OCI-LY3 (cell line): ENCODE measurements at regions not wholly inside any gene's neighbourhood (a gene's known extent, or its start where the extent isn't known, plus 50 kb on each side); places are given as distances from the start of the nearest gene placed in this dataset.

Experiments
- H2AFZ ChIP-seq: fragments of 200-600, 300-600 bp; shearing (Covaris generic); 2 replicates; pipeline ENCODE4 v1.6.0; 2014; ENCODE audit warnings: antibody characterized with exemption, low read depth, low read length
- H3K27ac ChIP-seq: fragments of 200-600, 300-600 bp; sonication (generic); 2 replicates; pipeline ENCODE4 v1.5.1; 2014; ENCODE audit warnings: mild to moderate bottlenecking, low read length, moderate library complexity, mixed read lengths
- H3K27me3 ChIP-seq: fragments of 200-600, 300-600 bp; sonication (generic); 2 replicates; pipeline ENCODE4 v1.6.1; 2014; ENCODE audit warnings: low read depth, low read length, mixed read lengths
- H3K36me3 ChIP-seq: fragments of 200-600, 300-600 bp; sonication (generic); replicated peaks from 2 replicates; pipeline ENCODE3; 2014; ENCODE audit warnings: low read depth, low read length, mixed read lengths
- H3K4me1 ChIP-seq: fragments of 300-600, 200-600 bp; sonication (generic); 2 replicates; pipeline ENCODE4 v1.6.1; 2014; ENCODE audit warnings: low read length, mixed read lengths
- H3K4me2 ChIP-seq: fragments of 200-600, 300-600 bp; sonication (generic); 2 replicates; pipeline ENCODE4 v1.6.1; 2014; ENCODE audit warnings: low read length, mixed read lengths
- H3K4me3 ChIP-seq: fragments of 300-600, 200-600 bp; sonication (generic); 2 replicates; pipeline ENCODE4 v1.5.1; 2014; ENCODE audit warnings: antibody characterized with exemption, mild to moderate bottlenecking, low read length, moderate library complexity
- H3K79me2 ChIP-seq: fragments of 300-600, 200-600 bp; shearing (Covaris generic); 2 replicates; pipeline ENCODE4 v1.6.1; 2014; ENCODE audit warnings: mild to moderate bottlenecking, low read length, mixed read lengths
- H3K9ac ChIP-seq: fragments of 300-600, 200-600 bp; shearing (Covaris generic); 2 replicates; pipeline ENCODE4 v1.6.0; 2014; ENCODE audit warnings: mild to moderate bottlenecking, low read length, moderate library complexity
- H3K9me3 ChIP-seq: fragments of 200-600, 300-600 bp; shearing (Covaris generic); 2 replicates; pipeline ENCODE4 v1.6.1; 2014; ENCODE audit warnings: low read length, mixed read lengths; ENCODE audit not compliant: insufficient read depth
- H4K20me1 ChIP-seq: fragments of 200-600, 300-600 bp; sonication (generic); 2 replicates; pipeline ENCODE4 v1.6.1; 2016; ENCODE audit warnings: low read length, mixed read lengths; ENCODE audit not compliant: insufficient read depth
- EZH2phosphoT487 ChIP-seq: fragments of 200-600 bp; shearing (Covaris generic); IDR thresholded peaks from 2 replicates; pipeline ENCODE4 v1.6.1; 2018; ENCODE audit warnings: antibody characterized with exemption, mixed run types, low read depth
- TF ChIP-seq, protein P1 (sequence below): fragments of 200-600, 300-600 bp; sonication (generic); IDR thresholded peaks from 2 replicates; pipeline ENCODE4 v1.5.1; 2014; ENCODE audit warnings: antibody characterized with exemption, low read length, low read depth

DNA sequence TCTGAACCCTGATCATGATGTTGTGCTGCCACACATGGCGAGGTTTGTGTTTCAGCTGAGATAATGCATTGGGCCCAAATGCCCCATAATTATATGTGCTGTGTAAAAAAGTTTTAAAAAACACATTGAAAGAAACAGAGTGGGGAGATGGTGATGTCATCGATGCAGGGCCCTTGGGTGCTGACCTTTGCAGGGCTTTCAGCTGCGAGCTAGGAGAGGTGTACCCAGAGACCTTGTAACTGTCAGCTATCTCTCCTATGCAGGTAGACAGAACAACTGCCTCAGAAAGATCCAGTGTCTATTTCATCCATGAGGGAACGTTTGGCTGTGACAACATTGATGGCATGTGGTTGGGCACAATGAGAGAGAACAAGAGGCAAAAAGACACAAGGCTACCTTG lies 286.9 kb upstream of the CELF4 start:
- no peaks in the 10 kb centered on the region for H3K79me2 ChIP-seq
- H3K27ac ChIP-seq = no peak overlapping the region
- H3K9ac ChIP-seq = no peak overlapping the region
- no peaks in the 10 kb centered on the region for H3K36me3 ChIP-seq
- H3K27me3 ChIP-seq = no peaks in the 10 kb centered on the region
- peaks cover 23% of the 10 kb centered on the region for H3K4me1 ChIP-seq
- H4K20me1 ChIP-seq = no peaks in the 10 kb centered on the region
- no peak overlapping the region for H2AFZ ChIP-seq
- no peak overlapping the region for H3K4me3 ChIP-seq
- TF ChIP-seq EZH2phosphoT487 = no peak
- TF ChIP-seq, protein P1, sequence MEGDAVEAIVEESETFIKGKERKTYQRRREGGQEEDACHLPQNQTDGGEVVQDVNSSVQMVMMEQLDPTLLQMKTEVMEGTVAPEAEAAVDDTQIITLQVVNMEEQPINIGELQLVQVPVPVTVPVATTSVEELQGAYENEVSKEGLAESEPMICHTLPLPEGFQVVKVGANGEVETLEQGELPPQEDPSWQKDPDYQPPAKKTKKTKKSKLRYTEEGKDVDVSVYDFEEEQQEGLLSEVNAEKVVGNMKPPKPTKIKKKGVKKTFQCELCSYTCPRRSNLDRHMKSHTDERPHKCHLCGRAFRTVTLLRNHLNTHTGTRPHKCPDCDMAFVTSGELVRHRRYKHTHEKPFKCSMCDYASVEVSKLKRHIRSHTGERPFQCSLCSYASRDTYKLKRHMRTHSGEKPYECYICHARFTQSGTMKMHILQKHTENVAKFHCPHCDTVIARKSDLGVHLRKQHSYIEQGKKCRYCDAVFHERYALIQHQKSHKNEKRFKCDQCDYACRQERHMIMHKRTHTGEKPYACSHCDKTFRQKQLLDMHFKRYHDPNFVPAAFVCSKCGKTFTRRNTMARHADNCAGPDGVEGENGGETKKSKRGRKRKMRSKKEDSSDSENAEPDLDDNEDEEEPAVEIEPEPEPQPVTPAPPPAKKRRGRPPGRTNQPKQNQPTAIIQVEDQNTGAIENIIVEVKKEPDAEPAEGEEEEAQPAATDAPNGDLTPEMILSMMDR = no peak
- H3K4me2 ChIP-seq = no peak overlapping the region
- peaks cover 5% of the 10 kb centered on the region; the same call in 1 of the 2 replicates for H3K9me3 ChIP-seq

DNA sequence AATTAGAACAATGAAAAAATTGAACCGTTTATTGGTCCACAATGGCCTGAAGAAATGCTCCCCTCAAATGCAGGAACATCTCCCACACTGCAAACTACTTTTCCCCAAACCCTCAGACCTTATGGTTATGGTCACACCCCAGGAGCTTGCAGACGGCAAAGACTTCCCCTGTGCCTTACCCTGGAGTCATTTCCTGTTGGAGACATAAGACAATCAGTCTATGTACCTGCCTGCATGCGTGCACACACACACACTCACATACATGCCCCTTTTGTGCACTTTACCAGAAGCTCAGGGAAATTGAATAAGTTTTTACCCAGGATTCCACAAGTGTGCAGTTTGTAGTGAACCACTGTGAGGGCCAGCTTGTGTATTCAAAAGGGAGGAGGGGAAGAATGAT lies 281.9 kb upstream of the CELF4 start:
- H3K27ac ChIP-seq = no peak overlapping the region
- no peak for TF ChIP-seq EZH2phosphoT487
- TF ChIP-seq, protein P1 = no peak
- no peaks in the 10 kb centered on the region for H3K27me3 ChIP-seq
- H3K4me3 ChIP-seq = no peak overlapping the region
- H4K20me1 ChIP-seq = no peaks in the 10 kb centered on the region
- no peaks in the 10 kb centered on the region for H3K79me2 ChIP-seq
- no peak overlapping the region for H3K9ac ChIP-seq
- no peak overlapping the region for H3K4me2 ChIP-seq
- no peaks in the 10 kb centered on the region for H3K9me3 ChIP-seq
- peaks cover under 1% of the 10 kb centered on the region; the same call in 1 of the 2 replicates for H3K4me1 ChIP-seq
- no peak overlapping the region for H2AFZ ChIP-seq
- H3K36me3 ChIP-seq = no peaks in the 10 kb centered on the region

DNA sequence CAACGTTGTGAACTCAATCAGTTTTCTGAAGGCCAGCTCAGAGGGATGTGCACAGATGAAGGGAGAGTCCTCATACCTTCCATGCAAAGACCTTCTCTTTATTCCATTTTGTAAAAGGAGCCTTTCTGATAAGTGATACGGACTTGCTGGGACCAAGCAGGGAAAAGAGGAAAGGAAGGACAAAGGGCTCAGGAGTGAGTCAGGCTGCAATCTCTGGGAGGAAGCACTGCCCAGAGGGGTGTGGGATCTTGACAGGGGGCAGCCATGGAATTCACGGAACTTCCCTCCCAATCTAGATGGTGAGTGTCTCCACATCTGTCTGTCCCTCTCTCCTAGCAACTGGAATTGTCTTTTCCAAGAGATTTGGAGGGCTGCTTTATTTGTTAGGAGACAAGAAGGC lies 281.4 kb upstream of the CELF4 start:
- Histone ChIP-seq H3K9ac (no peak overlapping the region), H3K9me3 (no peaks in the 10 kb centered on the region), H3K4me1 (no peaks in the 10 kb centered on the region), H3K27me3 (no peaks in the 10 kb centered on the region), H3K27ac (no peak overlapping the region), H3K79me2 (no peaks in the 10 kb centered on the region), H3K4me3 (no peak overlapping the region), H3K4me2 (no peak overlapping the region), H2AFZ (no peak overlapping the region), H3K36me3 (no peaks in the 10 kb centered on the region), H4K20me1 (no peaks in the 10 kb centered on the region)
- no peak for TF ChIP-seq EZH2phosphoT487
- TF ChIP-seq, protein P1 = no peak

DNA sequence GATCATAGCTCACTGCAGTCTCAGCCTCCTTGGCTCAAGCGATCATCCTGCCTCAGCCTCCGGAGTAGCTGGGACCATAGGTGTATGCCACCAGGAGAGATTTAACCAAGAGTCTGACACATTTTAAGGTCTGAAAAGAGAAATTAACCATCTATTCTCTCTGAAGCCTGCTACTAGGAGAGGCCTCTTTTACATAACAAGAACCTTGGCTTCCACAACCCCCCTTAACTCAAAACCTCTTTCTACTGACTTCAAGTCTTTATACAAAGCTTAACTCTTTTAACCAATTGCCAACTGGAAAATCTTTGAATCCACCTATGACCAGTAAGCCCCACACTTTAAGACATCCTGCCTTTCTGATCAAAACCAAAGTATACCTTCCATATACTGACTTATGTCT lies 279.9 kb upstream of the CELF4 start:
- no peaks in the 10 kb centered on the region for H4K20me1 ChIP-seq
- no peak overlapping the region for H3K9ac ChIP-seq
- no peak for TF ChIP-seq EZH2phosphoT487
- TF ChIP-seq, protein P1 = no peak
- no peaks in the 10 kb centered on the region for H3K36me3 ChIP-seq
- no peaks in the 10 kb centered on the region for H3K4me1 ChIP-seq
- no peak overlapping the region for H2AFZ ChIP-seq
- no peak overlapping the region for H3K4me3 ChIP-seq
- H3K27me3 ChIP-seq = no peaks in the 10 kb centered on the region
- no peak overlapping the region for H3K27ac ChIP-seq
- H3K4me2 ChIP-seq = no peak overlapping the region
- no peaks in the 10 kb centered on the region for H3K79me2 ChIP-seq
- H3K9me3 ChIP-seq = no peaks in the 10 kb centered on the region
